GM23338 (cell line): ENCODE measurements at regions not wholly inside any gene's neighbourhood (a gene's known extent, or its start where the extent isn't known, plus 50 kb on each side); places are given as distances from the start of the nearest gene placed in this dataset.

Experiments used
- ATAC-seq: fragments of 200-7000 bp; cut with Tn5 transposase; 3 replicates; pipeline ENCODE4 v1.9.1; 2020
- DNase-seq: peaks from one replicate; pipeline ENCODE4 v3.0.0-alpha.2; 2015; ENCODE audit warnings: low spot score
- H2AFZ ChIP-seq: fragments of 200-600 bp; sonication (generic); 2 replicates; pipeline ENCODE4 v1.8.0; 2016; ENCODE audit warnings: antibody characterized with exemption, mild to moderate bottlenecking, moderate library complexity
- H3F3A ChIP-seq: fragments of 200-600 bp; sonication (generic); replicated peaks from 2 replicates; pipeline ENCODE4 v1.8.0; 2017; ENCODE audit warnings: antibody characterized with exemption, mixed run types, low read depth
- H3K27ac ChIP-seq: fragments of 200-600 bp; sonication (generic); 2 replicates; pipeline ENCODE4 v1.6.1; 2016; ENCODE audit warnings: low read depth
- H3K27me3 ChIP-seq: fragments of 200-600 bp; sonication (generic); 2 replicates; pipeline ENCODE4 v1.8.0; 2016; ENCODE audit warnings: mild to moderate bottlenecking, mixed run types, moderate library complexity; ENCODE audit not compliant: insufficient read depth
- H3K36me3 ChIP-seq: fragments of 200-600 bp; sonication (generic); 2 replicates; pipeline ENCODE4 v1.8.0; 2016; ENCODE audit warnings: mild to moderate bottlenecking; ENCODE audit not compliant: insufficient read depth
- H3K4me1 ChIP-seq: fragments of 200-600 bp; sonication (generic); 2 replicates; pipeline ENCODE4 v1.8.0; 2016; ENCODE audit warnings: mild to moderate bottlenecking, moderate library complexity; ENCODE audit not compliant: insufficient read depth
- H3K4me2 ChIP-seq: fragments of 200-600 bp; sonication (generic); 2 replicates; pipeline ENCODE4 v1.7.1; 2017; ENCODE audit warnings: mixed run types
- H3K4me3 ChIP-seq: fragments of 200-600 bp; sonication (generic); 2 replicates; pipeline ENCODE4 v1.6.1; 2016; ENCODE audit warnings: mixed run types
- H3K79me2 ChIP-seq: fragments of 200-600 bp; sonication (generic); replicated peaks from 2 replicates; pipeline ENCODE4 v1.8.0; 2017; ENCODE audit warnings: mild to moderate bottlenecking; ENCODE audit not compliant: insufficient read depth
- H3K9me2 ChIP-seq: fragments of 200-600 bp; sonication (generic); 2 replicates; pipeline ENCODE4 v1.8.0; 2017; ENCODE audit not compliant: insufficient read depth
- H4K20me1 ChIP-seq: fragments of 200-600 bp; sonication (generic); replicated peaks from 2 replicates; pipeline ENCODE4 v1.8.0; 2017; ENCODE audit warnings: mild to moderate bottlenecking; ENCODE audit not compliant: insufficient read depth
- H3K27ac Mint-ChIP-seq: 2 replicates; pipeline ENCODE4 v1.8.0; 2020; ENCODE audit warnings: inconsistent platforms, mild to moderate bottlenecking, moderate library complexity, mixed read lengths
- H3K27me3 Mint-ChIP-seq: 3 replicates; pipeline ENCODE4 v1.8.0; 2022; ENCODE audit warnings: low read depth, mild to moderate bottlenecking, moderate library complexity, mixed read lengths, inconsistent platforms; ENCODE audit not compliant: insufficient read depth, poor library complexity
- H3K36me3 Mint-ChIP-seq: 3 replicates; pipeline ENCODE4 v1.8.0; 2021; ENCODE audit warnings: low read depth, mild to moderate bottlenecking, inconsistent platforms, moderate library complexity, mixed read lengths
- H3K4me1 Mint-ChIP-seq: 3 replicates; pipeline ENCODE4 v1.8.0; 2020; ENCODE audit warnings: mild to moderate bottlenecking, inconsistent platforms, mixed read lengths
- H3K4me3 Mint-ChIP-seq: 3 replicates; pipeline ENCODE4 v1.8.0; 2021; ENCODE audit warnings: moderate library complexity, mild to moderate bottlenecking, inconsistent platforms, mixed read lengths
- H3K9me3 Mint-ChIP-seq: 3 replicates; pipeline ENCODE4 v1.8.0; 2020; ENCODE audit warnings: moderate library complexity, mild to moderate bottlenecking, inconsistent platforms, mixed read lengths
- CREB1 ChIP-seq: fragments of 250-450 bp; sonication (Bioruptor Pico); IDR thresholded peaks from 2 replicates; pipeline ENCODE4 v1.5.0; 2020; ENCODE audit warnings: low read depth, mild to moderate bottlenecking, moderate library complexity
- EZH2phosphoT487 ChIP-seq: fragments of 200-600 bp; sonication (generic); IDR thresholded peaks from one replicate; pipeline ENCODE4 v1.8.1; 2018; ENCODE audit warnings: antibody characterized with exemption; ENCODE audit not compliant: unreplicated experiment
- POLR2AphosphoS5 ChIP-seq: IDR thresholded peaks from 2 replicates; pipeline ENCODE4 v1.6.1; 2016; ENCODE audit warnings: antibody characterized with exemption, low read depth
- STAT1 ChIP-seq: IDR thresholded peaks from one replicate; pipeline ENCODE4 v1.6.1; 2016; ENCODE audit warnings: antibody characterized with exemption; ENCODE audit not compliant: unreplicated experiment
- ZNF114 ChIP-seq: fragments of 250-450 bp; sonication (Bioruptor Pico); IDR thresholded peaks from 2 replicates; pipeline ENCODE4 v1.5.0; 2020; ENCODE audit warnings: mild to moderate bottlenecking, moderate library complexity
- TF ChIP-seq, protein P1 (sequence below): IDR thresholded peaks from one replicate; pipeline ENCODE4 v1.6.1; 2018; ENCODE audit warnings: antibody characterized with exemption; ENCODE audit not compliant: unreplicated experiment
- TF ChIP-seq, protein P2 (sequence below), 2 experiments: fragments of 200-600 bp in 1 of 2; sonication (generic) in 1 of 2; conservative IDR thresholded peaks; 2 replicates each; pipeline versions ENCODE4 v1.5.1 to v1.6.1; 2016 to 2017; ENCODE audit warnings: antibody characterized with exemption in 2 of 2, low read depth in 2 of 2, mild to moderate bottlenecking in 2 of 2, moderate library complexity in 1 of 2
- TF ChIP-seq, protein P3 (sequence below): fragments of 250-450 bp; sonication (Bioruptor Pico); IDR thresholded peaks from 2 replicates; pipeline ENCODE4 v1.5.0; 2020; ENCODE audit warnings: mild to moderate bottlenecking, moderate library complexity

DNA sequence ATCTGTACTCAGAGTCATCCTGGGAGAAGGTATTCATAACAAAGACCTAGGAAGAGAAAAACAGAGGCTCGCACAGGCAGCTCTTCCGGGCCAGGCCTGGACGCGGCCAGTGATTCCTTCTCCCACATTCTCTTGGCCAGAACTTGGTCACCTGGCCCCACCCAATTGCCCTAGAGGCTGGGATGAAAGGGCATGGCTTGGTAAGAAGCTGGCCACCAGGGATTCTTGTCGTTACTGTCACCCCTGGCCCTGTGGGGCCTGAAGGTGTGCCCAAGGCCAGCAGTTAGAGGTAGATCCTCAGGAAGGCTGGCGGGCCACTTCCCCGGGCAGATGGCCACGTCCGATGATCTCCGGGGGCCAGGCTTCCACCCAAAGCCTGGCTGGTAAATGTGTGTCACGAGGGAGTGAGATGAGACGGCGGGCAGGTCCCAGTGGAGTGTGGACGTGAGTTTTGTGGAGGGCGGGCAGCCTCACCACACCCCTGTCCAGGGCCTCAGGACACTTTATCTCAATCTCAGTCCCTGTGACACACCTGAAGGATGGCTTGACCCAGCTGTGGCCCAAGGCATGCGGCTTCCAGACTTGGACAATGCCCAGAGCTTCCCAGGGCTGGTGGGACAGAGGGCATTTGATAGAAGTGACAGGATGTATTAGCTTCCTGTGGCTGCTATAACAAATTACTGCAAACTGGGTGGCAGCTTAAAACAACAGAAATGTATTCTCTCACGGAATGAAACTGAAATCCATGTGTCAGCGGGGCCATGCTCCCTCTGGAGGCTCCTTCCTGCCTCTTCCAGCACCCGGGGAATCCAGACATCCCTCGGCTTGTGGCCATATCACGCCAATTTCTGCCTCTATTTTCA is 66.3 kb upstream of the GSE1 start:
- H3K27me3 ChIP-seq: no peaks in the 10 kb centered on the region
- 0 out of 2 replicates have a peak, but pooled peaks cover 11% of the 10 kb centered on the region for H3F3A ChIP-seq
- H3K9me3 Mint-ChIP-seq: no peaks in the 10 kb centered on the region
- 0 out of 3 replicates have a peak, but pooled peaks have one; percentile 11 for ATAC-seq
- no peaks in the 10 kb centered on the region for H3K36me3 Mint-ChIP-seq
- H3K27ac Mint-ChIP-seq: no peak overlapping the region
- H3K4me1 ChIP-seq: peaks cover 12% of the 10 kb centered on the region; the same call in 1 of the 2 replicates
- no peaks in the 10 kb centered on the region for H3K36me3 ChIP-seq
- no peaks in the 10 kb centered on the region for H3K79me2 ChIP-seq
- H3K27ac ChIP-seq: no peak overlapping the region
- H4K20me1 ChIP-seq: no peaks in the 10 kb centered on the region
- peaks cover 11% of the 10 kb centered on the region for H3K27me3 Mint-ChIP-seq
- H3K4me3 Mint-ChIP-seq: no peak overlapping the region
- TF ChIP-seq, protein P1, sequence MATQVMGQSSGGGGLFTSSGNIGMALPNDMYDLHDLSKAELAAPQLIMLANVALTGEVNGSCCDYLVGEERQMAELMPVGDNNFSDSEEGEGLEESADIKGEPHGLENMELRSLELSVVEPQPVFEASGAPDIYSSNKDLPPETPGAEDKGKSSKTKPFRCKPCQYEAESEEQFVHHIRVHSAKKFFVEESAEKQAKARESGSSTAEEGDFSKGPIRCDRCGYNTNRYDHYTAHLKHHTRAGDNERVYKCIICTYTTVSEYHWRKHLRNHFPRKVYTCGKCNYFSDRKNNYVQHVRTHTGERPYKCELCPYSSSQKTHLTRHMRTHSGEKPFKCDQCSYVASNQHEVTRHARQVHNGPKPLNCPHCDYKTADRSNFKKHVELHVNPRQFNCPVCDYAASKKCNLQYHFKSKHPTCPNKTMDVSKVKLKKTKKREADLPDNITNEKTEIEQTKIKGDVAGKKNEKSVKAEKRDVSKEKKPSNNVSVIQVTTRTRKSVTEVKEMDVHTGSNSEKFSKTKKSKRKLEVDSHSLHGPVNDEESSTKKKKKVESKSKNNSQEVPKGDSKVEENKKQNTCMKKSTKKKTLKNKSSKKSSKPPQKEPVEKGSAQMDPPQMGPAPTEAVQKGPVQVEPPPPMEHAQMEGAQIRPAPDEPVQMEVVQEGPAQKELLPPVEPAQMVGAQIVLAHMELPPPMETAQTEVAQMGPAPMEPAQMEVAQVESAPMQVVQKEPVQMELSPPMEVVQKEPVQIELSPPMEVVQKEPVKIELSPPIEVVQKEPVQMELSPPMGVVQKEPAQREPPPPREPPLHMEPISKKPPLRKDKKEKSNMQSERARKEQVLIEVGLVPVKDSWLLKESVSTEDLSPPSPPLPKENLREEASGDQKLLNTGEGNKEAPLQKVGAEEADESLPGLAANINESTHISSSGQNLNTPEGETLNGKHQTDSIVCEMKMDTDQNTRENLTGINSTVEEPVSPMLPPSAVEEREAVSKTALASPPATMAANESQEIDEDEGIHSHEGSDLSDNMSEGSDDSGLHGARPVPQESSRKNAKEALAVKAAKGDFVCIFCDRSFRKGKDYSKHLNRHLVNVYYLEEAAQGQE: no peak
- TF ChIP-seq, protein P2, sequence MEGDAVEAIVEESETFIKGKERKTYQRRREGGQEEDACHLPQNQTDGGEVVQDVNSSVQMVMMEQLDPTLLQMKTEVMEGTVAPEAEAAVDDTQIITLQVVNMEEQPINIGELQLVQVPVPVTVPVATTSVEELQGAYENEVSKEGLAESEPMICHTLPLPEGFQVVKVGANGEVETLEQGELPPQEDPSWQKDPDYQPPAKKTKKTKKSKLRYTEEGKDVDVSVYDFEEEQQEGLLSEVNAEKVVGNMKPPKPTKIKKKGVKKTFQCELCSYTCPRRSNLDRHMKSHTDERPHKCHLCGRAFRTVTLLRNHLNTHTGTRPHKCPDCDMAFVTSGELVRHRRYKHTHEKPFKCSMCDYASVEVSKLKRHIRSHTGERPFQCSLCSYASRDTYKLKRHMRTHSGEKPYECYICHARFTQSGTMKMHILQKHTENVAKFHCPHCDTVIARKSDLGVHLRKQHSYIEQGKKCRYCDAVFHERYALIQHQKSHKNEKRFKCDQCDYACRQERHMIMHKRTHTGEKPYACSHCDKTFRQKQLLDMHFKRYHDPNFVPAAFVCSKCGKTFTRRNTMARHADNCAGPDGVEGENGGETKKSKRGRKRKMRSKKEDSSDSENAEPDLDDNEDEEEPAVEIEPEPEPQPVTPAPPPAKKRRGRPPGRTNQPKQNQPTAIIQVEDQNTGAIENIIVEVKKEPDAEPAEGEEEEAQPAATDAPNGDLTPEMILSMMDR (conservative IDR thresholded peaks at IDR 0.05; ENCODE audit: low read depth in 2 of 2): peak; percentile 23 to 41; a peak in 3 of 4 replicates
- no peak overlapping the region for H3K4me3 ChIP-seq
- DNase-seq: no peak
- no peak overlapping the region for H3K4me2 ChIP-seq
- H3K9me2 ChIP-seq: no peaks in the 10 kb centered on the region
- peaks cover 20% of the 10 kb centered on the region for H3K4me1 Mint-ChIP-seq
- H2AFZ ChIP-seq: no peak overlapping the region

DNA sequence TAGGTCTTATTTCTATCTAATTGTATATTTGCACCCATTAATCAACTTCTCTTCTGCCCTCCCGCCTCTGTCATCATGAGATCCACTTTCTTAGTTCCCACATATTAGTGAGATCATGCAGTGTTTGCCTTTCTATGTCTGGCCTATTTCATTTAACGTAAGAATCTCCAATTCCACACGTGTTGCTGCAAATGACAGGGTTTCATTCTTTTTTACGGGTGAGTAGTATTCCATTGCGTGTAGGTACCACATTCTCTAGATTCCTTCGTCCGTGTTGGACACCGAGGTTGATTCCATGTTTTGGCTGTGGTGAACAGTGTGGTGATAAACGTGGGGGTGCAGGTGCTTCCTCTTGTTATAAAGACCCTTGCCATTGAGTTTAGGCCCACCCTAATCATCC is 64.7 kb upstream of the GSE1 start:
- Histone ChIP-seq H3K27ac (no peak overlapping the region), H3K36me3 (no peaks in the 10 kb centered on the region), H4K20me1 (no peaks in the 10 kb centered on the region), H3K4me3 (no peak overlapping the region), H2AFZ (no peak overlapping the region), H3K27me3 (no peaks in the 10 kb centered on the region), H3K4me2 (no peak overlapping the region), H3K79me2 (no peaks in the 10 kb centered on the region), H3K9me2 (no peaks in the 10 kb centered on the region), H3F3A (peaks cover 18% of the 10 kb centered on the region; the same call in 1 of the 2 replicates), H3K4me1 (peaks cover 18% of the 10 kb centered on the region)
- Mint-ChIP-seq H3K36me3 (no peaks in the 10 kb centered on the region), H3K4me3 (no peak overlapping the region), H3K27me3 (peaks cover 18% of the 10 kb centered on the region), H3K27ac (no peak overlapping the region), H3K9me3 (no peaks in the 10 kb centered on the region), H3K4me1 (peaks cover 17% of the 10 kb centered on the region)
- ATAC-seq (no peak), DNase-seq (no peak)
- TF ChIP-seq CREB1 (CRISPR knock-in tag) (no peak), ZNF114 (no peak), POLR2AphosphoS5 (no peak), EZH2phosphoT487 (no peak), STAT1 (no peak)
- TF ChIP-seq, protein P3, sequence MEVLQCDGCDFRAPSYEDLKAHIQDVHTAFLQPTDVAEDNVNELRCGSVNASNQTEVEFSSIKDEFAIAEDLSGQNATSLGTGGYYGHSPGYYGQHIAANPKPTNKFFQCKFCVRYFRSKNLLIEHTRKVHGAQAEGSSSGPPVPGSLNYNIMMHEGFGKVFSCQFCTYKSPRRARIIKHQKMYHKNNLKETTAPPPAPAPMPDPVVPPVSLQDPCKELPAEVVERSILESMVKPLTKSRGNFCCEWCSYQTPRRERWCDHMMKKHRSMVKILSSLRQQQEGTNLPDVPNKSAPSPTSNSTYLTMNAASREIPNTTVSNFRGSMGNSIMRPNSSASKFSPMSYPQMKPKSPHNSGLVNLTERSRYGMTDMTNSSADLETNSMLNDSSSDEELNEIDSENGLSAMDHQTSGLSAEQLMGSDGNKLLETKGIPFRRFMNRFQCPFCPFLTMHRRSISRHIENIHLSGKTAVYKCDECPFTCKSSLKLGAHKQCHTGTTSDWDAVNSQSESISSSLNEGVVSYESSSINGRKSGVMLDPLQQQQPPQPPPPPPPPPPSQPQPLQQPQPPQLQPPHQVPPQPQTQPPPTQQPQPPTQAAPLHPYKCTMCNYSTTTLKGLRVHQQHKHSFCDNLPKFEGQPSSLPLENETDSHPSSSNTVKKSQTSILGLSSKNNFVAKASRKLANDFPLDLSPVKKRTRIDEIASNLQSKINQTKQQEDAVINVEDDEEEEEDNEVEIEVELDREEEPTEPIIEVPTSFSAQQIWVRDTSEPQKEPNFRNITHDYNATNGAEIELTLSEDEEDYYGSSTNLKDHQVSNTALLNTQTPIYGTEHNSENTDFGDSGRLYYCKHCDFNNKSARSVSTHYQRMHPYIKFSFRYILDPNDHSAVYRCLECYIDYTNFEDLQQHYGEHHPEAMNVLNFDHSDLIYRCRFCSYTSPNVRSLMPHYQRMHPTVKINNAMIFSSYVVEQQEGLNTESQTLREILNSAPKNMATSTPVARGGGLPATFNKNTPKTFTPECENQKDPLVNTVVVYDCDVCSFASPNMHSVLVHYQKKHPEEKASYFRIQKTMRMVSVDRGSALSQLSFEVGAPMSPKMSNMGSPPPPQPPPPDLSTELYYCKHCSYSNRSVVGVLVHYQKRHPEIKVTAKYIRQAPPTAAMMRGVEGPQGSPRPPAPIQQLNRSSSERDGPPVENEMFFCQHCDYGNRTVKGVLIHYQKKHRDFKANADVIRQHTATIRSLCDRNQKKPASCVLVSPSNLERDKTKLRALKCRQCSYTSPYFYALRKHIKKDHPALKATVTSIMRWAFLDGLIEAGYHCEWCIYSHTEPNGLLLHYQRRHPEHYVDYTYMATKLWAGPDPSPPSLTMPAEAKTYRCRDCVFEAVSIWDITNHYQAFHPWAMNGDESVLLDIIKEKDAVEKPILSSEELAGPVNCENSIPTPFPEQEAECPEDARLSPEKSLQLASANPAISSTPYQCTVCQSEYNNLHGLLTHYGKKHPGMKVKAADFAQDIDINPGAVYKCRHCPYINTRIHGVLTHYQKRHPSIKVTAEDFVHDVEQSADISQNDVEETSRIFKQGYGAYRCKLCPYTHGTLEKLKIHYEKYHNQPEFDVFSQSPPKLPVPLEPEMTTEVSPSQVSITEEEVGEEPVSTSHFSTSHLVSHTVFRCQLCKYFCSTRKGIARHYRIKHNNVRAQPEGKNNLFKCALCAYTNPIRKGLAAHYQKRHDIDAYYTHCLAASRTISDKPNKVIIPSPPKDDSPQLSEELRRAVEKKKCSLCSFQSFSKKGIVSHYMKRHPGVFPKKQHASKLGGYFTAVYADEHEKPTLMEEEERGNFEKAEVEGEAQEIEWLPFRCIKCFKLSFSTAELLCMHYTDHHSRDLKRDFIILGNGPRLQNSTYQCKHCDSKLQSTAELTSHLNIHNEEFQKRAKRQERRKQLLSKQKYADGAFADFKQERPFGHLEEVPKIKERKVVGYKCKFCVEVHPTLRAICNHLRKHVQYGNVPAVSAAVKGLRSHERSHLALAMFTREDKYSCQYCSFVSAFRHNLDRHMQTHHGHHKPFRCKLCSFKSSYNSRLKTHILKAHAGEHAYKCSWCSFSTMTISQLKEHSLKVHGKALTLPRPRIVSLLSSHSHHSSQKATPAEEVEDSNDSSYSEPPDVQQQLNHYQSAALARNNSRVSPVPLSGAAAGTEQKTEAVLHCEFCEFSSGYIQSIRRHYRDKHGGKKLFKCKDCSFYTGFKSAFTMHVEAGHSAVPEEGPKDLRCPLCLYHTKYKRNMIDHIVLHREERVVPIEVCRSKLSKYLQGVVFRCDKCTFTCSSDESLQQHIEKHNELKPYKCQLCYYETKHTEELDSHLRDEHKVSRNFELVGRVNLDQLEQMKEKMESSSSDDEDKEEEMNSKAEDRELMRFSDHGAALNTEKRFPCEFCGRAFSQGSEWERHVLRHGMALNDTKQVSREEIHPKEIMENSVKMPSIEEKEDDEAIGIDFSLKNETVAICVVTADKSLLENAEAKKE (CRISPR knock-in tag): no peak
